ENCODE measurements at regions not wholly inside any gene's neighbourhood (a gene's known extent, or its start where the extent isn't known, plus 50 kb on each side); places are given as distances from the start of the nearest gene placed in this dataset.

GRCh38 chr15:39340903-39341645, 239.8 kb upstream of the THBS1 start:
- Histone ChIP-seq H3K4me1 (ENCODE audit: control insufficient read depth, insufficient read depth, low read length, poor library complexity, severe bottlenecking) (no peaks in the 10 kb centered on the region), H3K9me3 (ENCODE audit: control insufficient read depth, low read length) (peaks cover 5% of the 10 kb centered on the region), H3K36me3 (ENCODE audit: control insufficient read depth, insufficient read depth, low read length) (no peaks in the 10 kb centered on the region), H3K4me3 (ENCODE audit: extremely low read depth, insufficient read depth, low read length, poor library complexity, severe bottlenecking) (no peak overlapping the region), H3K27ac (ENCODE audit: low read depth, low read length, severe bottlenecking) (no peak overlapping the region)
- 77 to 91% methylated on average over 9 to 11 of the region's 13 CpGs for WGBS, 2 experiments (ENCODE audit: insufficient coverage in 2 of 2)

- Histone ChIP-seq H3K4me1 (ENCODE audit: control insufficient read depth, insufficient read depth, low read length, poor library complexity, severe bottlenecking) (no peaks in the 10 kb centered on the region), H3K36me3 (ENCODE audit: control insufficient read depth, insufficient read depth, low read length) (no peaks in the 10 kb centered on the region), H3K27ac (ENCODE audit: low read depth, low read length, severe bottlenecking) (no peak overlapping the region), H3K9me3 (ENCODE audit: control insufficient read depth, low read length) (peaks cover 5% of the 10 kb centered on the region), H3K4me3 (ENCODE audit: extremely low read depth, insufficient read depth, low read length, poor library complexity, severe bottlenecking) (no peak overlapping the region)
- 38 to 100% methylated on average over 1 of the region's 3 CpGs for WGBS, 2 experiments (ENCODE audit: insufficient coverage in 2 of 2)
Observed at GRCh38 chr15:39344662-39345141, 236.2 kb upstream of the THBS1 start.

GRCh38 chr15:39345176-39345575, 235.7 kb upstream of the THBS1 start:
- H3K9me3 ChIP-seq (ENCODE audit: control insufficient read depth, low read length) = peaks cover 5% of the 10 kb centered on the region
- H3K27ac ChIP-seq (ENCODE audit: low read depth, low read length, severe bottlenecking) = no peak overlapping the region
- no peak overlapping the region for H3K4me3 ChIP-seq (ENCODE audit: extremely low read depth, insufficient read depth, low read length, poor library complexity, severe bottlenecking)
- WGBS, 2 experiments (ENCODE audit: insufficient coverage in 2 of 2) = 60 to 92% methylated on average over 1 of the region's 3 CpGs
- H3K4me1 ChIP-seq (ENCODE audit: control insufficient read depth, insufficient read depth, low read length, poor library complexity, severe bottlenecking) = no peaks in the 10 kb centered on the region
- H3K36me3 ChIP-seq (ENCODE audit: control insufficient read depth, insufficient read depth, low read length) = no peaks in the 10 kb centered on the region

GRCh38 chr15:39347453-39347852, 233.4 kb upstream of the THBS1 start:
- no CpG with 5 or more reads among the region's 1 CpG for WGBS, 2 experiments (ENCODE audit: insufficient coverage in 2 of 2)
- Histone ChIP-seq H3K27ac (ENCODE audit: low read depth, low read length, severe bottlenecking) (no peak overlapping the region), H3K4me1 (ENCODE audit: control insufficient read depth, insufficient read depth, low read length, poor library complexity, severe bottlenecking) (no peaks in the 10 kb centered on the region), H3K36me3 (ENCODE audit: control insufficient read depth, insufficient read depth, low read length) (no peaks in the 10 kb centered on the region), H3K4me3 (ENCODE audit: extremely low read depth, insufficient read depth, low read length, poor library complexity, severe bottlenecking) (no peak overlapping the region), H3K9me3 (ENCODE audit: control insufficient read depth, low read length) (peaks cover 5% of the 10 kb centered on the region)

GRCh38 chr15:39350785-39351184, 230.1 kb upstream of the THBS1 start:
- Histone ChIP-seq H3K27ac (ENCODE audit: low read depth, low read length, severe bottlenecking) (no peak overlapping the region), H3K4me3 (ENCODE audit: extremely low read depth, insufficient read depth, low read length, poor library complexity, severe bottlenecking) (no peak overlapping the region), H3K4me1 (ENCODE audit: control insufficient read depth, insufficient read depth, low read length, poor library complexity, severe bottlenecking) (no peaks in the 10 kb centered on the region), H3K9me3 (ENCODE audit: control insufficient read depth, low read length) (no peaks in the 10 kb centered on the region), H3K36me3 (ENCODE audit: control insufficient read depth, insufficient read depth, low read length) (no peaks in the 10 kb centered on the region)
- WGBS, 2 experiments (ENCODE audit: insufficient coverage in 2 of 2) = 52 to 61% methylated on average over 2 to 3 of the region's 4 CpGs

GRCh38 chr15:39354189-39354588, 226.7 kb upstream of the THBS1 start:
- Histone ChIP-seq H3K27ac (ENCODE audit: low read depth, low read length, severe bottlenecking) (no peak overlapping the region), H3K9me3 (ENCODE audit: control insufficient read depth, low read length) (no peaks in the 10 kb centered on the region), H3K4me3 (ENCODE audit: extremely low read depth, insufficient read depth, low read length, poor library complexity, severe bottlenecking) (no peak overlapping the region), H3K4me1 (ENCODE audit: control insufficient read depth, insufficient read depth, low read length, poor library complexity, severe bottlenecking) (peaks cover 13% of the 10 kb centered on the region), H3K36me3 (ENCODE audit: control insufficient read depth, insufficient read depth, low read length) (no peaks in the 10 kb centered on the region)
- 95 to 100% methylated on average over 1 to 2 of the region's 3 CpGs for WGBS, 2 experiments (ENCODE audit: insufficient coverage in 2 of 2)

GRCh38 chr15:39357480-39358268, 223.2 kb upstream of the THBS1 start:
- Histone ChIP-seq H3K36me3 (ENCODE audit: control insufficient read depth, insufficient read depth, low read length) (no peaks in the 10 kb centered on the region), H3K9me3 (ENCODE audit: control insufficient read depth, low read length) (no peaks in the 10 kb centered on the region), H3K4me3 (ENCODE audit: extremely low read depth, insufficient read depth, low read length, poor library complexity, severe bottlenecking) (no peak overlapping the region), H3K4me1 (ENCODE audit: control insufficient read depth, insufficient read depth, low read length, poor library complexity, severe bottlenecking) (peaks cover 13% of the 10 kb centered on the region), H3K27ac (ENCODE audit: low read depth, low read length, severe bottlenecking) (peak overlapping the region; percentile 57)
- WGBS, 2 experiments (ENCODE audit: insufficient coverage in 2 of 2) = 92 to 95% methylated on average over 2 to 3 of the region's 8 CpGs

- Histone ChIP-seq H3K4me3 (ENCODE audit: extremely low read depth, insufficient read depth, low read length, poor library complexity, severe bottlenecking) (no peak overlapping the region), H3K27ac (ENCODE audit: low read depth, low read length, severe bottlenecking) (peak overlapping the region; percentile 57), H3K4me1 (ENCODE audit: control insufficient read depth, insufficient read depth, low read length, poor library complexity, severe bottlenecking) (peaks cover 13% of the 10 kb centered on the region), H3K9me3 (ENCODE audit: control insufficient read depth, low read length) (no peaks in the 10 kb centered on the region), H3K36me3 (ENCODE audit: control insufficient read depth, insufficient read depth, low read length) (no peaks in the 10 kb centered on the region)
- WGBS, 2 experiments (ENCODE audit: insufficient coverage in 2 of 2) = 71% methylated on average over 1 of the region's 3 CpGs
Observed at GRCh38 chr15:39358441-39359041, 222.3 kb upstream of the THBS1 start.

GRCh38 chr15:39359771-39360170, 221.1 kb upstream of the THBS1 start:
- Histone ChIP-seq H3K9me3 (ENCODE audit: control insufficient read depth, low read length) (no peaks in the 10 kb centered on the region), H3K4me3 (ENCODE audit: extremely low read depth, insufficient read depth, low read length, poor library complexity, severe bottlenecking) (no peak overlapping the region), H3K27ac (ENCODE audit: low read depth, low read length, severe bottlenecking) (no peak overlapping the region), H3K36me3 (ENCODE audit: control insufficient read depth, insufficient read depth, low read length) (no peaks in the 10 kb centered on the region), H3K4me1 (ENCODE audit: control insufficient read depth, insufficient read depth, low read length, poor library complexity, severe bottlenecking) (peaks cover 13% of the 10 kb centered on the region)
- WGBS, 2 experiments (ENCODE audit: insufficient coverage in 2 of 2) = 50 to 93% methylated on average over 1 to 2 of the region's 3 CpGs

- Histone ChIP-seq H3K4me1 (ENCODE audit: control insufficient read depth, insufficient read depth, low read length, poor library complexity, severe bottlenecking) (peaks cover 13% of the 10 kb centered on the region), H3K27ac (ENCODE audit: low read depth, low read length, severe bottlenecking) (no peak overlapping the region), H3K4me3 (ENCODE audit: extremely low read depth, insufficient read depth, low read length, poor library complexity, severe bottlenecking) (no peak overlapping the region), H3K9me3 (ENCODE audit: control insufficient read depth, low read length) (no peaks in the 10 kb centered on the region), H3K36me3 (ENCODE audit: control insufficient read depth, insufficient read depth, low read length) (no peaks in the 10 kb centered on the region)
- 100% methylated on average over 1 of the region's 2 CpGs; no CpG with 5 or more reads in 1 of the 2 experiments for WGBS, 2 experiments (ENCODE audit: insufficient coverage in 2 of 2)
Observed at GRCh38 chr15:39360452-39360851, 220.4 kb upstream of the THBS1 start.

Data from mesodermal cell (in vitro differentiated cells).